GM12892 (cell line): ENCODE measurements at regions not wholly inside any gene's neighbourhood (a gene's known extent, or its start where the extent isn't known, plus 50 kb on each side); places are given as distances from the start of the nearest gene placed in this dataset.

ENCODE experiments used
- POLR2A ChIP-seq: IDR thresholded peaks from 2 replicates; pipeline ENCODE4 v1.6.1; 2011; ENCODE audit warnings: low read depth, low read length, control low read depth
- POLR2AphosphoS5 ChIP-seq: IDR thresholded peaks from 2 replicates; pipeline ENCODE4 v1.6.1; 2011; ENCODE audit warnings: low read depth, low read length, control low read depth
- TAF1 ChIP-seq: IDR thresholded peaks from 2 replicates; pipeline ENCODE4 v1.6.1; 2011; ENCODE audit warnings: low read depth, mild to moderate bottlenecking, control low read depth, low read length, borderline replicate concordance

GRCh38 chr20:53878262-53879047 is 191.9 kb downstream of the BCAS1 start:
- TF ChIP-seq POLR2AphosphoS5 (no peak), POLR2A (no peak), TAF1 (no peak)
